ENCODE measurements at regions not wholly inside any gene's neighbourhood (a gene's known extent, or its start where the extent isn't known, plus 50 kb on each side); places are given as distances from the start of the nearest gene placed in this dataset.

GRCh38 chr2:185628985-185629384 is 109.6 kb upstream of the FSIP2 start:
- H3K9me3 ChIP-seq: no peaks in the 10 kb centered on the region
- H3K36me3 ChIP-seq: no peaks in the 10 kb centered on the region
- TF ChIP-seq EP300 (IDR thresholded peaks at IDR 0.05) (no peak), POLR2AphosphoS5 (IDR thresholded peaks at IDR 0.05) (no peak), POLR2A (IDR thresholded peaks at IDR 0.05) (no peak)
- TF ChIP-seq, protein P1, sequence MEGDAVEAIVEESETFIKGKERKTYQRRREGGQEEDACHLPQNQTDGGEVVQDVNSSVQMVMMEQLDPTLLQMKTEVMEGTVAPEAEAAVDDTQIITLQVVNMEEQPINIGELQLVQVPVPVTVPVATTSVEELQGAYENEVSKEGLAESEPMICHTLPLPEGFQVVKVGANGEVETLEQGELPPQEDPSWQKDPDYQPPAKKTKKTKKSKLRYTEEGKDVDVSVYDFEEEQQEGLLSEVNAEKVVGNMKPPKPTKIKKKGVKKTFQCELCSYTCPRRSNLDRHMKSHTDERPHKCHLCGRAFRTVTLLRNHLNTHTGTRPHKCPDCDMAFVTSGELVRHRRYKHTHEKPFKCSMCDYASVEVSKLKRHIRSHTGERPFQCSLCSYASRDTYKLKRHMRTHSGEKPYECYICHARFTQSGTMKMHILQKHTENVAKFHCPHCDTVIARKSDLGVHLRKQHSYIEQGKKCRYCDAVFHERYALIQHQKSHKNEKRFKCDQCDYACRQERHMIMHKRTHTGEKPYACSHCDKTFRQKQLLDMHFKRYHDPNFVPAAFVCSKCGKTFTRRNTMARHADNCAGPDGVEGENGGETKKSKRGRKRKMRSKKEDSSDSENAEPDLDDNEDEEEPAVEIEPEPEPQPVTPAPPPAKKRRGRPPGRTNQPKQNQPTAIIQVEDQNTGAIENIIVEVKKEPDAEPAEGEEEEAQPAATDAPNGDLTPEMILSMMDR (IDR thresholded peaks at IDR 0.05): no peak
- 28 to 34% methylated on average over 5 of the region's 5 CpGs for WGBS, 2 donors
- no peak overlapping the region for H3K4me3 ChIP-seq
- no peaks in the 10 kb centered on the region for H3K4me1 ChIP-seq
- no peak for DNase-seq
- no peak overlapping the region for H3K27ac ChIP-seq
- no peaks in the 10 kb centered on the region for H3K27me3 ChIP-seq
- intact Hi-C loops (cut with DNase I): no loop called here

GRCh38 chr2:185633621-185634020 is 105.0 kb upstream of the FSIP2 start:
- no peaks in the 10 kb centered on the region for H3K36me3 ChIP-seq
- no peak overlapping the region for H3K27ac ChIP-seq
- no peaks in the 10 kb centered on the region for H3K9me3 ChIP-seq
- DNase-seq: no peak
- H3K4me3 ChIP-seq: no peak overlapping the region
- intact Hi-C loops (cut with DNase I): no loop called here
- H3K4me1 ChIP-seq: no peaks in the 10 kb centered on the region
- TF ChIP-seq, protein P1 (IDR thresholded peaks at IDR 0.05): no peak
- TF ChIP-seq POLR2A (IDR thresholded peaks at IDR 0.05) (no peak), POLR2AphosphoS5 (IDR thresholded peaks at IDR 0.05) (no peak), EP300 (IDR thresholded peaks at IDR 0.05) (no peak)
- no peaks in the 10 kb centered on the region for H3K27me3 ChIP-seq
- WGBS, 2 donors: 73 to 77% methylated on average over 2 of the region's 2 CpGs

DNA sequence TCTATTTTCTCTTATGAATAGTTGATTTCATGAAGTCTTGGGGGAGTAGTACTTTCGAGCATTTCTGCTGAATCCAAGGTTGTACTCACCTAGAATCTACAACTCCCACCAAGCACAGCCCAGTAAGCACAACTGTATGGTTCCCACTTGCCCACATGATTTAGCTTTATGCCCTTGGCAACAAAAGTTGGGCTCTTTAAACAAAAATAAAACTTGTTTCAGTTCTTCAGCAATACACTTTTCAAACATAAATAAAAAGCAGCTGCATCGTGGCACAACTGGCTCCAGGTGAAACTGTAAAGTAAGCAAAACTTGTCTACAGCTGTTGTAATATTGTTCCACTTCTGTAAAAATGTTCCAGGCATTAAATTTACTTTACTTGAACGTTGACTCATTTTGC is 99.8 kb upstream of the FSIP2 start:
- 26 to 43% methylated on average over 3 of the region's 3 CpGs for WGBS, 2 donors
- H3K27me3 ChIP-seq: no peaks in the 10 kb centered on the region
- no peaks in the 10 kb centered on the region for H3K36me3 ChIP-seq
- no peaks in the 10 kb centered on the region for H3K9me3 ChIP-seq
- H3K4me3 ChIP-seq: no peak overlapping the region
- intact Hi-C loops (cut with DNase I): no loop called here
- H3K27ac ChIP-seq: no peak overlapping the region
- no peak for DNase-seq
- TF ChIP-seq, protein P1 (IDR thresholded peaks at IDR 0.05): no peak
- TF ChIP-seq POLR2AphosphoS5 (IDR thresholded peaks at IDR 0.05) (no peak), POLR2A (IDR thresholded peaks at IDR 0.05) (no peak), EP300 (IDR thresholded peaks at IDR 0.05) (no peak)
- no peaks in the 10 kb centered on the region for H3K4me1 ChIP-seq

DNA sequence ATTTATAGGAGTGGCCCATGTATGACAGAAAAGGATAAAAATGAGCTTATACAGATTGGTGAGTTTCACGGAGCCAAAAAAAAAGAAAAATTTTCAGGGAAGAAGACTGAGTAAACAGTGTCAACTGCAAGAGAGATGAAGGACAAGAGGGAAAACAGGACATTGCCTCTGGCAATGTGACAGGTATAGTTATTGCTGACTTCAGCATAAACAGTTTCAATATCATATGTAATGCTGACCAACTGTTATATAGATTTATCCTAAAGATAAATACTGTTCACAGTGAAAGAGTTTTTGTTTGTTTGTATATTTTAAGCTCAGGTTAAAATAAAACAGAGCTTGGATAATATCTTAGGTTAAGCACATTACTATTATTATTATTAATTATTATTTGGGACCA is 98.0 kb upstream of the FSIP2 start:
- H3K27me3 ChIP-seq: no peaks in the 10 kb centered on the region
- TF ChIP-seq, protein P1 (IDR thresholded peaks at IDR 0.05): no peak
- TF ChIP-seq EP300 (IDR thresholded peaks at IDR 0.05) (no peak), POLR2AphosphoS5 (IDR thresholded peaks at IDR 0.05) (no peak), POLR2A (IDR thresholded peaks at IDR 0.05) (no peak)
- H3K4me1 ChIP-seq: no peaks in the 10 kb centered on the region
- no peak overlapping the region for H3K27ac ChIP-seq
- no peaks in the 10 kb centered on the region for H3K36me3 ChIP-seq
- H3K9me3 ChIP-seq: no peaks in the 10 kb centered on the region
- DNase-seq: no peak
- no peak overlapping the region for H3K4me3 ChIP-seq
- intact Hi-C loops (cut with DNase I): no loop called here
- 90 to 91% methylated on average over 1 of the region's 1 CpG for WGBS, 2 donors

DNA sequence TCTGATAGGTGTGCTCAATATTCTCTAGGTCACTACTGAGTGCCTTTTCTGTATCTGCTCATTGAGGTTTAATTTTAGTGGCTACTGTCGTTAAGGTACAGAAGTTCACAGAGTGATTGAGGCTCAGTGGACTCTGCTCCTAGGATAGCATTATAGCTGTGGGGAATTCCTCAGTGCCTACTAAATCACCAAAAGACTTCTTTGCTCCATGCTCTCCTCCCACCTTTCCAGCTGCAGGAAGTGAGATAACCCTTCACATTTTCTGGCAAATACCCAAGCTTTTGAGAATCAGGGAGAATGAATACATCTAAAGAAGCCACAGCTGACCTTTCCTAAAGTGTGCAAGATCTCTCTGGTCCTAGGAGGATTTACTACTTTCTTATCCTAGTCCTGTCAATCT is 95.2 kb upstream of the FSIP2 start:
- Histone ChIP-seq H3K27ac (no peak overlapping the region), H3K36me3 (no peaks in the 10 kb centered on the region), H3K4me3 (no peak overlapping the region), H3K27me3 (no peaks in the 10 kb centered on the region), H3K9me3 (no peaks in the 10 kb centered on the region), H3K4me1 (no peaks in the 10 kb centered on the region)
- WGBS, 2 donors: 20 to 55% methylated on average over 1 of the region's 1 CpG
- intact Hi-C loops (cut with DNase I): no loop called here
- no peak for DNase-seq
- no peak for TF ChIP-seq EP300 (IDR thresholded peaks at IDR 0.05)
- TF ChIP-seq POLR2A (IDR thresholded peaks at IDR 0.05): no peak
- TF ChIP-seq, protein P1 (IDR thresholded peaks at IDR 0.05): no peak
- TF ChIP-seq POLR2AphosphoS5 (IDR thresholded peaks at IDR 0.05): no peak
